SK-MEL-5 (cell line): ENCODE measurements at regions not wholly inside any gene's neighbourhood (a gene's known extent, or its start where the extent isn't known, plus 50 kb on each side); places are given as distances from the start of the nearest gene placed in this dataset.
"Not testable (repeated sequence)": the region's sequence is repeated elsewhere in the genome, so short reads cannot be mapped to it uniquely, and the experiment has no call there.

Experiments used
- DNase-seq: peaks from one replicate; pipeline ENCODE4 v3.0.0-alpha.2; 2016; ENCODE audit warnings: low read depth, low spot score
- in situ Hi-C: cut with HindIII; loops from 2 replicates; pipeline ENCODE4 v1.10.0; 2016; ENCODE audit warnings: low sequenced_read_pairs, high pct_unique_total_duplicates, low pct_unique_long_range_greater_than_20kb

DNA sequence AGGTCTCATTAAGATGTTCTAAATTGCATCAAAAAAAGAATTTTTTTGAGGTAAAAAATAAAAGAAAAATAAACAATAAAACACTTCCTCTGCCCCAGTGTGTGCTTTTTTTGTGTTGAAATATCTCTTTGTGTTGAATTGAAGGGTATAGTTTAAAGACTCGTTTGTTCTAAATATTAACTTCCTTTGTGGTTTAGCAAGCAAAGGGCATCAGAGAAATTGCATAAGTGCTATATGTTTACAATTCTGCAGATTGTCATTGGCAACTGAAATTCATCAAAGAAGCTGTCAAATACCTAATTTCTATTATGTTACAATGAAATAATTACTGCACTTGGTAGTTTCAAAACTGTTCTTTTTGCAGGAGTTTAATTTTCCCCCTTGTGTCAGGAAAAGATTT, 260.5 kb downstream of the DKK2 start:
- peak; percentile 47 for DNase-seq
- in situ Hi-C loops, result no loop called here

DNA sequence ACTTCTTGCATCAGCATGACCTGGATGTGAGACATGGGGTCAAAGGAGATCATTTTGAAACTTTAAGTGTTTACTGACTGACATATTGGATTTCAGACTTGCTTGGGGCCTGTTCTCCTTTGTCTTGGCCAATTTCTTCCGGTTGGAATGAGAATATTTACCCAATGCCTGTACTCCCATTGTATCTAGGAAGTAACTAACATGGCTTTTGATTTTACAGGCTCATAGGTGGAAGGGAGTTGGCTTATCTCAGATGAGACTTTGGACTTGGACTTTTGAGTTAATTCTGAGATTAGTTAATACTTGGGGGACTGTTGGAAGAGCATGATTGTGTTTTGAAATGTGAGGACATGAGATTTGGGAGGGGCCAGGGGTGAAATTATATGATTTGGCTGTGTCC, 262.1 kb downstream of the DKK2 start:
- in situ Hi-C loops, DNase-seq: not testable (repeated sequence)

DNA sequence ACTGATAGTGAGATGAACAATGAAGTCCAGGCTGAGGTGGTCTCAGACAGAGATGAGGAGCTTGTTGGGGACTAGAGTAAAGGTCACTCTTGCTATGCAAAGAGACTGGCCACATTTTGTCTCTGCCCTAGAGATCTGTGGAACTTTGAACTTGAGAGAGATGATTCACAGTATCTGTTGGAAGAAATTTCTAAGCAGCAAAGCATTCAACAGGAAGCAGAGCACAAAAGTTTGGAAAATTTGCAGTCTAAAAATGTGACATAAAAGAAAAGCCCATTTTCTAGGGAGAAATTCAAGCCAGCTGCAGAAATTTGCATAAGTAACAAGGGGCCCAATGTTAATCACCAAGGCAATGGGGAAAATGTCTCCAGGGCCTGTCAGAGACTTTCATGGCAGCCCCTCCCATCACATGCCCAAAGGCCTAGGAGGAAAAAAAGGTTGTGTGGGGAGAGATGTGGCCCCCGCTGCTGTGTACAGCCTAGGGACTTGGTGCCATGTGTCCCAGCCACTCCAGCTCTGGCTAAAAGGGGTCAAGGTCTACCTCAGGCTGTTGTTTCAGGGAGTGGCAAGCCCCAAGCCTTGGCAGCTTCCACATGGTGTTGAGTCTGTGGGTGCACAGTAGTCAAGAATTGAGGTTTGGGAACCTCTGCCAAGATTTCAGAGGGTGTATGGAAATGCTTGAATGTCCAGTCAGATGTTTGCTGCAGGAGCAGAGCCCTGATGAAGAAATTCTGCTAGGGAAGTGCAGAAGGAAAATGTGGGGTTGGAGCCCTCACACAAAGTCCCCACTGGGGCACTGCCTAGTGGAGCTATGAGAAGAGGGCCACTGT, 262.8 kb downstream of the DKK2 start:
- no peak for DNase-seq
- in situ Hi-C loops, result no loop called here

DNA sequence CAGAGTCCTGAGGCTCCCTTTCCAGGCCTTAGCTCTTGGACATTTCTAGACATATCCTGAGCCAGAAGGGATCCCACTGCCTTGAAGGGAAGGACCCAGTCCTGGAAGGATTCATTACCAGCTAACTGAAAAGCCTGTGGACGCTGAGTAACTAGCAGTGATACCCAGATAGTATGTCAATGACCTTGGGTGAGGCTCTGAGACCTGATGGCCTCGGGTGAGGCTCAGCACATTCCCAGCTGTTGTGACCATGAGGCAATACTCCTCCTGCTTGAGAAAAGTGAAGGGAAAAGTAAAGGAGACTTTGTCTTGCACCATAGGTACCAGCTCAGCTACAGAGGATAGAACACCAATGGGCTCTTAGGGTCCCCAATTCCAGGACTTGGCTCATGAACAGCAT, 268.1 kb downstream of the DKK2 start:
- in situ Hi-C loops, result no loop called here
- DNase-seq, result no peak

DNA sequence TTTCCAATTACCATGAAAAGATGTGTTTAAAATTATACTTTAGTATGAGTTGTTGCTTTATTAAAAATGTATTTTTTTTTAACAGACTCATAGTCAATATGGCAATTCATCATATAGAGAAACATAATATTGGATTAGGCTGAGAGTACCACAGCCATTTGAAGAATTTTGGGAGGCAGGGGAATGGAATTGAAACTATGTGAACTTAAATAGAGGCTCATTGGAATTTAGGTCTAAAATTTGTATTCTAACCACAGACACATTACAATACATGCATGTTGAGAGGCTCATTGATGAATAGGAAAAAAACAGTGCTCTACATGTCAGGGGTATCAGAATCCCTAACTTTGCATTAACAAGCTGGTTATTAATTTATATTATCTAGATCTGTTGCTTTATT, 269.6 kb downstream of the DKK2 start:
- no peak for DNase-seq
- in situ Hi-C loops, result no loop called here

DNA sequence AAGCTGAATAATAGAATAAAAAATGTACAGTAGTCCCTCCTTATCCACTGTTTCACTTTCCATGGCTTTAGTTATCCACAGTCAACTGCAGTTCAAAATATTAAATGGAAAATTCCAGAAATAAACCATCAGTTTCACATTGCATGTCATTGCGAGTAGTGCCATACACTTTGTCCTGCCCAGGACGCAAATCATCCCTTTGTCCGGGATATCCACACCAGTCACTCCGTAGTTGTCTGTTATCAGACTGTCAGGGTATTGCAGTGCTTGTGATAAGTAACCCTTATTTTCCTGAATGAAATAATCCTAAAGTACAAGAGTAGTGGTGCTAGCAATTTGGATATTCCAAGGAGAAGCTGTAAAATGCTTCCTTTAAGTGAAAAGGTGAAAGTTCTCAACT, 271.3 kb downstream of the DKK2 start:
- in situ Hi-C loops, result no loop called here
- DNase-seq, result no peak

DNA sequence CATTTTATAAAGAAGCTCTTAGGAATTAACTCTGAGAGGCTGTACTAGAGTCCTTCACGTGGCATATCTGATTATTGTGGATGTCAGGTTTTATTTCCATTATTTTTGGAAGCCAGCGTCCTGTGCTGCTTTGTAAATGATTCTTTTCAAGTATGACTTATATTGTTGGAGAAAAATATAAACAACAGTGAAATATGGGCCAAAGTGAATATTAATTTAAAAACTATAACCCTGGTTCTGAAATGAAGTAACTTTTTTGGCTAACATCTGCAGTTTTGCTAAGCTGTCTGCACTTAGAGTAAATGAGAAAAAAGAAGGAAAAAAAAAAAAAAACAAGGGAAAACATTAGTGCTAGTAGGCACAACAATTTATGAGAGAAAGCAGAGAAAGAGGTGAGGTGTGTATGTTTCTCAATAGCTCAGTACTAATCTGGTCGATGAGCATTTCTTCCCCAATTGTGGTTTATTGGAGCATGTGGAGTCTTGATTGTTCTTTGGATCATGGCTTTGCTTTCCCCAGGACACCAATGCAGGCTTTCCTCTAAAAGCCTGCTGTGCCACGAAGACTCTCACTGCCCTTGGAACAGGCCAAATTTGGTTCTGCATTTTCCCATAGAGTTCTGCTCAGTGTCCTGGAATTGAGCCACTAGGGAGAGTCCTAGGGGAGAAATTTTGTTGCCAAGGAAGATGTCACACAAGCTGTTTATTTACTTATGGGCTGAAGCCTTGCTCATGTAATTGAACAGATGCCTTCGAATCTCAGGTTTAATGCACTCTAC, 273.3 kb downstream of the DKK2 start:
- no peak for DNase-seq
- in situ Hi-C loops, result no loop called here

DNA sequence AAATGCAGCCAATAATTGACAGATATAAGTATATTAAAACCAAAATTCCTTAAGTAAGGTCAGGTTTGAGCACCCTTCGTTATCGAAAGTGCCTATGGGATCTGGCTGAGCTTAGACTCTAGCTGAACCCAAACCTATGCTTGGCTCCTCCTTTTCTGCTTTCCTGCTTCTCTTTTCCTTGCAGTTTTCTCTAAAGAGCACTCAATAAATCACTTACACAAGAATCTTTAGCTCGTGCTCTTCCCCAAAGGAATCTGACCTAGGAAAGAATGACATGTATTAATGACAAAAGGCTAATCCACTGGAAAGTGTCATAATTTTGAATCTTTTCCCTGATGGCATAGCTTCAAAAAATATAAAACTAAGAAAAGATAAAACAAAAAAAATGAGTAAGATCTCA, 282.7 kb downstream of the DKK2 start:
- no peak for DNase-seq
- in situ Hi-C loops, result no loop called here

DNA sequence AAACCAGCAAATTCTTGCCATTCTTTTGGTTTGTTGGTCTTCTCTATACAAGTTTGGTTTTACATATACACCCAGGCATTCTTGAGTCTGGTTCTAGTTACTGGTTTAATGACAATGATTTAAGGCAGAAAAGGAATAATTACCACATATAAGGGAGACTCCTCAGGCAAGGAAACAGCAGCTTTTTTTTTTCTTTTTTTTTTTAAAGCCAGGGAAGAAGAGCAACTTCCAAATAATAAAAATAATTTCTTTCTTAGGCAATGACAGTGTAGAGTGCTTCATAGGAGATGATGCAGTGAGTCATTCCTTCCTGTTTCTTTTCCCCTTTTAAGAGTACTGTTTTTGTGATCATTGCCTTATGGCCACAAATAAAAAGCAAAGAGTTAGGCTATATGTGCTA, 289.7 kb downstream of the DKK2 start:
- in situ Hi-C loops, result no loop called here
- DNase-seq, result no peak

DNA sequence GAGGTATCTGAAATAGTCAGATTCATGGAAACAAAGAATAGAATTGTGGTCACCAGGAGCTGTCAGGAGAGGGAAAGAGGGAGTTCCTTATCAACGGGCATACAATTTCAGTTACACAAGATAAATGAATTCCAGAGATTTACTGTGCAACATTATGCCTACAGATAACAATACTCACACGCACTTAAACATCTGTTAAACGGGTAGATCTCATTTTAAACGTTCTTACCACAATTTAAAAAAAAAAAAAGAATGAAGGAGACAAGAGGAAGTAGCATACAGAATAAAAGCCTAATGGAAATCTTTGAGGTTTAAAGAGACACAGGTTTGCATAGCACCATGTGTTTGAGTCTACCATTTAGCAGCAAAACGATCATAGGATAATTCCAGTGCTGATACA, 298.0 kb downstream of the DKK2 start:
- no peak for DNase-seq
- in situ Hi-C loops, result no loop called here

DNA sequence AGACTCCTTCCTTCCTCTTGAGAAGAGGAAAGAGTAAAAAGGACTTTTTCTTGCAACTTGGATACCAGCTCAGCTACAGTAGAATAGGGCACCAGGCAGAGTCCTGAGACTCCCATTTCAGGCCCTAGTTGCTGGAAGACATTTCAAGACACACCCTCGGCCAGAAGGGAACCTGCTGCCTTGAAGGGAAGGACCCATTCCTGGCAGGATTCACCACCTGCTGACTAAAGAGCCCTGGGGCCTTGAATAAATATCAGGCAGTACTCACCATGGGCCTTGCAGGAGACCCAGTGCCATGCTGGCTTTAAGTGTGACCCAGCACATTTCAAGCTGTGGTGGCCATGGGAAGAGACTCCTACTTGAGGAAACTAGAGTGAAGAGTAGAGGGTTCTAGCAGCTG, 317.6 kb downstream of the DKK2 start:
- in situ Hi-C loops, result no loop called here
- DNase-seq, result no peak

DNA sequence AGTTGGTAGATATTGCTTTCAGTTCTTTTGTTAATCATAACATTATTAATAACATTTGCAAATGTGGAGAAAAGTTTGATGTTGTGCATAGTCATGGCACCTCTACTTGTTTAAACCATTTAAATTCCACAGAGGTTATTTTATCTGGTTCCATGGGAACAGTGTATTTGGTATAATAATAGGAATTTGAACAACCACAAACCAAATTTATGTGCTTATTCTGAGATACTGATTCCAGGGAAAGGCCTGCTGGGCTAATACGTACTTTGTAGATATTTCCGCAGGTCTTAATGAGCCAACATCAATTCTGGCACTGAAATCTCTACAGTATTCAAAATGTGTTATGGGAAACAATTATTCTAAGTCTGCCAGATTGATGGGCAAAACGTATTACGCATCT, 319.0 kb downstream of the DKK2 start:
- DNase-seq, result no peak
- in situ Hi-C loops, result no loop called here

DNA sequence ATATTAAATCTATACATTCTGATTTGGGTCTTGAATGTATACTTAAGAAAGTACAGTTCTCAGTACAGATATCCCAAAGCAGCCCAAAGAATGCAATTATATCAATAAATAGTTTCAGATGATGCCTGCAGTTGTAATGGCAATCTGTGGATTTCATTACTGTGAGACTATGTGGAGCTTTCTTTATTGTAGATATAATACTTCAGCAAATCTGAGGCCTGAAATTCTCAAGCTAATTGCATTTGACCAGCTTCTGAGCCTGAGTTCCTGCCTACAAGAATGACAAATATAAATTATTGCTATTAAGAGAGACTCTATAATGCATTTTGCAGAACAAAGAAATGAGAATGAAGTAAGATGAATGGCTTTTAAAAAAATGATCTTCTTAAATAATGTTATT, 320.3 kb downstream of the DKK2 start:
- no peak for DNase-seq
- in situ Hi-C loops, result no loop called here

DNA sequence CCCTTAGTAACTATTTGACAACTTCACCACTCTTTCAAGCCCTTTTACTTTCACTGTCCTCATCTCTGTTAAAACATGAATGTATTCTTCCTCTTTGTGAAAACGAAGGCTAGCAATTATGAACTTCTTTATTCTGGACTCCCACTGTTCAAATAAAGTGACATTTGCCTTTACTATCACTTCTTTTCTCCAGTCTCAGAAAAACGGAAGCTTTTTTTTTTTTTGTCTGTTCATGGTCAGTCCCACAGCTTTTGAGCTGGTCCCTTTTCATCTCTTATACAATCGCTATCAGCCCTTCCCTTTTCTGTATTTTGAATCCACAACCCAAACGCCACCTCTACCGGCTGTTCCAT, 327.7 kb downstream of the DKK2 start:
- in situ Hi-C loops, result no loop called here

DNA sequence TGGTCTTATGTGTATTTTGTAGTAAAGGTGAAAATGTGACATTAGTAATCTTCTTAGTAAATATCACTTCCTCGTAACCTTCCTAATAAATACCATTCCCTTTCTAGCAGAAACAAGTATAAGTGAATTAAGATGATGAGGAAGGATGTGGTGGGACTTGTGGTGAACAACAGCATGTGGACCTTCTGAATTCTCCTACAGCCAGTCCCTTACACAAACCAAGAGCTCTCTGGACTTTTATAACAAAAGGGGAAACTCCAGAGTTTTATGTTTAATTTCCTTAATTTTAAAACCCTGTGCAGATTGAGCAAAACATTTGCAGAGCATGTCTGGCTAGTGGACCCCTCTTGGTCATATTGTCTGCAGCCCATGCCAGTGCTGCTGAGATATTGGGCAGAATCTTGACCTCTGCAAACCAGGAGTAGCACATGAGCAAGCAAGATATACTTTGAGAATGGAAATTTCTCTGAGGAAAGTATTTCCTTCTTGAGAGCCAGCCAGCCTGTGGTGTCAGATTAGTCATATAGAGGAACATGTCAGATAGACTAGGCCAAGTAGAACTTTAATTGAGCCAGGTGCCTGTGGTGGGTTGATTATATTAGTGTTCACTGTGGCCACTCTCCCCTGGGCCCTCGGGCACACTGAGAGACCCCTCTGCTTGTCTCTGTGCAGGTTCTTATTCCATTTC, 328.2 kb downstream of the DKK2 start:
- in situ Hi-C loops, result no loop called here

More for the DNA sequence above, 327.7 kb downstream of the DKK2 start:
- no peak for DNase-seq

DNA sequence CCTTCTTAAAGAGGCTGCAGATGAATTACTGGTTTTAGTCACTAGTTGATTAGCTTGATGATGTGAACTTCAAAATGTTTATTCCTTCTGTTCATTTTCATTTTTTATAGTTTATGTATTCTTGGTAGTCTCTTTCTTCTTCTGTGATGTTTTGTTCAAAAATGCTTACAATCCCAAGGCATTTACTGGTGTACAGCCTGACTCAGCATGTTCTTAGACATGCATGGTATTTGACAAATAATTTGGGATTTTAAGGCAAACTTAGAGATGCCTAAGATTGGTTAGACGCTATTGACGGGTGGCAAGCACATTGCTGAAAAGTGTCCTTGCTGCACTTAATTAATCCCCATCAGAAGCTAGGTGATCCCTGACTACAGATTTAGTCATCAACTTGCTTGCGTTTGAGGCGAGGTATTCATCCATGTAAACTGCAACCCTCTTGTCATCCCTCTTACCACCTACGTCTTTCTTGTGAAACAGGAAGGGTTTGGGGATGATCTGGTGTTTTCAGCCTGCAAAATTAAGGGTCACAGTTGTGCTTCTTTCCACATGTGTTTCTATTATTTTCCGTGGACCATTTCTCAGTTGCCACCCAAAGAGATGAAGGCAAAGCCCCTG, 331.8 kb downstream of the DKK2 start:
- no peak for DNase-seq
- in situ Hi-C loops, result no loop called here

More for the DNA sequence above, 328.2 kb downstream of the DKK2 start:
- DNase-seq, result no peak

DNA sequence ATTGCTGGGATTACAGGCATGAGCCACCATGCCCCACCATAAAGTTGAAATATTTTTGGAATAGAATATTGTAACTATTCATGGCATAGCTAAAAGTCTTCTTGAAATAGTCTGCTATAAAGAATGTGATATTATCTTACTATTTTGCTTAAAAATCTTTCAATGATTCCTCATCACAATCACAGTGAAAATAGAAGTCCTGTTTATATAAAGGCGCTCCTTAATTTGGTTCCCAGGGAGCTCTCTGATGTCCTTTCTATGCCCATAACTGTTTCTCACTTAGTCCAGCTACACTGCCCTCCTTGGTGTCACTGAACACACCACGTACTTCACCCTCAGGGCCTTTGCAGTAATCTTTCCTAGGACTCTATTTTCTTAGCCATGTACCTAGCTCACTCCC, 331.7 kb upstream of the GIMD1 start:
- in situ Hi-C loops, result no loop called here
- no peak for DNase-seq

DNA sequence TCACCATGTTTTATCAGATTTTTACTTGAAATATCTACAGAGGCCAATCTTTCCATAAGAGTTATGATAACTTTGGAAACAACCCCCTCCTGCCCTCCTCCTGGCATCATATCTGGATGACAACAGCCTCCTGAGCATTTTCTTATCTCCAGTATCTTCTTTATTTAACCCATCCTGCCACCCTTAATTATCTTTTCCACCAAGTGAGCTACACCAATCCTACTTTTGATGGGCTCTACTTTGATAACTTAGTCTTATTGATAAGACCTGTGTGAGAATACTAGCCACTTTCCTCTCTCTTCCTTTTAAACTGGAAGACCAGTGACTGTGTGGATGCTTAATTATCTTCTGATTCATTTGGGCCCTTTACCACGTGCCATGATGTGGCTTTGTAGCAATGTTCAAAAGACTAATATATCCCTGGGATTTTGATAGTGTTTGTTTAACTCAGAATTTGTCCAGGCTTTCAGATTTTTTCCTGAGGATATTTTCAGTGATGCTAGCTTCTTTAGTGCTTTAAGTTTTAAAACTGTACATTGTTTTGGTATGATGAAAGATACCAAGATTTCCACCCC, 330.1 kb upstream of the GIMD1 start:
- DNase-seq, result no peak
- in situ Hi-C loops, result no loop called here
